Gastrocnemius medialis (tissue), 4 donors: ENCODE measurements at regions not wholly inside any gene's neighbourhood (a gene's known extent, or its start where the extent isn't known, plus 50 kb on each side); places are given as distances from the start of the nearest gene placed in this dataset.

ENCODE experiments used
- CTCF ChIP-seq, 5 experiments: fragments of 450-650 bp in 3 of 5; fragments of 200-600 bp in 2 of 5; sonication (generic) in 2 of 5; IDR thresholded peaks in 4 of 5; conservative IDR thresholded peaks in 1 of 5; 1 replicate in 4 of 5; 2 replicates in 1 of 5; pipeline ENCODE4 v1.5.1; 2016 to 2019; ENCODE audit warnings: antibody characterized with exemption in 5 of 5, mild to moderate bottlenecking in 3 of 5, moderate library complexity in 3 of 5
- POLR2A ChIP-seq, 2 donors: fragments of 450-650 bp; IDR thresholded peaks; one replicate each; pipeline ENCODE4 v1.6.1; 2017; ENCODE audit warnings: antibody characterized with exemption in 2 of 2, mild to moderate bottlenecking in 2 of 2, moderate library complexity in 2 of 2

- TF ChIP-seq CTCF (IDR thresholded peaks at IDR 0.05 in 4 of 5, conservative IDR thresholded peaks at IDR 0.05 in 1 of 5) (no peak), POLR2A (IDR thresholded peaks at IDR 0.05) (no peak)
Measured at GRCh38 chr15:95035106-95035505, 803.7 kb downstream of the MCTP2 start.
